Activated naive CD4-positive, alpha-beta T cell treated with anti-CD3 and anti-CD28 coated beads, Interleukin-2, amount 10 ng/mL, durations not matched to agents 7 days and 5 days (primary cell): ENCODE measurements at regions not wholly inside any gene's neighbourhood (a gene's known extent, or its start where the extent isn't known, plus 50 kb on each side); places are given as distances from the start of the nearest gene placed in this dataset.

Source experiments
- CTCF ChIA-PET: fragments of 350-600 bp; sonication (Branson Sonifier 250); formaldehyde crosslinking; loops from one replicate; lab custom pipeline; 2021; ENCODE audit warnings: antibody characterized with exemption; lab: Charles Lee
- DNase-seq: peaks from one replicate; pipeline ENCODE4 v3.0.0-alpha.2; 2020
- H3K27ac Mint-ChIP-seq: one replicate; pipeline ENCODE4 v1.8.0; 2021; ENCODE audit warnings: mild to moderate bottlenecking, moderate library complexity, mixed read lengths
- H3K27me3 Mint-ChIP-seq: one replicate; pipeline ENCODE4 v1.8.0; 2021; ENCODE audit warnings: mild to moderate bottlenecking, mixed read lengths
- H3K36me3 Mint-ChIP-seq: one replicate; pipeline ENCODE4 v1.8.0; 2021; ENCODE audit warnings: mixed read lengths
- H3K4me1 Mint-ChIP-seq: one replicate; pipeline ENCODE4 v1.8.0; 2021; ENCODE audit warnings: mixed read lengths
- H3K4me3 Mint-ChIP-seq: one replicate; pipeline ENCODE4 v1.8.0; 2021; ENCODE audit warnings: mild to moderate bottlenecking, moderate library complexity, mixed read lengths
- H3K9me3 Mint-ChIP-seq: one replicate; pipeline ENCODE4 v1.8.0; 2021; ENCODE audit warnings: mixed read lengths

GRCh38 chr21:35857095-35857494 lies 203.2 kb downstream of the SETD4 start:
- Mint-ChIP-seq H3K27me3 (peaks cover 16% of the 10 kb centered on the region), H3K4me3 (no peak overlapping the region), H3K27ac (no peak overlapping the region), H3K9me3 (no peaks in the 10 kb centered on the region), H3K4me1 (no peaks in the 10 kb centered on the region), H3K36me3 (no peaks in the 10 kb centered on the region)
- no peak for DNase-seq
- CTCF ChIA-PET = no interaction called here

GRCh38 chr21:35855484-35855883 lies 204.8 kb downstream of the SETD4 start:
- peaks cover 13% of the 10 kb centered on the region for H3K27me3 Mint-ChIP-seq

DNA sequence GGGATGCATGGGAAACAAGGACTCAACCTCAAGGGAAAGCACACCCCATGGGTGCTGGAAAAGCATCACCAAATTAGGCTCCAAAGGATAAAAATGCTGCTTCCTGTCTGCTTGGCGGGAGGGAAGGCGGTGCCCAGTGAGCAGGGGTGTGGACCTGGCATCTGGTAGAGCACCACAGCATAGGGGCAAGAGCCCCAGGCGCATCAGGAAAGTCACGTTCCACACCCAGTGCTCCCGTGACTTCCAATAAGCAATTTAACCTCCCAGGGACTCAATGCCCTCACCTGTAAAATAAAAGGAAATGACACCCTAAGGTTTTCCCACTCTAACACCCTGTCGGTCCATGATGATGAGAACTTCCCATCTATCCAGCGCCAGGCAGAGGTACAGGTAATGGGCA lies 206.0 kb downstream of the SETD4 start:
- Mint-ChIP-seq H3K27me3 (peaks cover 13% of the 10 kb centered on the region), H3K4me3 (no peak overlapping the region), H3K36me3 (no peaks in the 10 kb centered on the region), H3K27ac (no peak overlapping the region), H3K9me3 (no peaks in the 10 kb centered on the region), H3K4me1 (no peaks in the 10 kb centered on the region)
- CTCF ChIA-PET = interaction anchor here (1.4 kb wide), 1 partner anchor 15 kb away, joined by 3 read pairs; no protein-coding TSS in a partner anchor
- no peak for DNase-seq

More at GRCh38 chr21:35855484-35855883, 204.8 kb downstream of the SETD4 start:
- Mint-ChIP-seq H3K9me3 (no peaks in the 10 kb centered on the region), H3K27ac (no peak overlapping the region), H3K4me1 (no peaks in the 10 kb centered on the region), H3K36me3 (no peaks in the 10 kb centered on the region), H3K4me3 (no peak overlapping the region)
- CTCF ChIA-PET = interaction anchor here (1.4 kb wide), 1 partner anchor 16 kb away, joined by 3 read pairs; no protein-coding TSS in a partner anchor
- no peak for DNase-seq

GRCh38 chr21:35853321-35854239 lies 206.7 kb downstream of the SETD4 start:
- no peaks in the 10 kb centered on the region for H3K4me1 Mint-ChIP-seq
- CTCF ChIA-PET = interaction anchor here (1.4 kb wide), 1 partner anchor 14 kb away, joined by 3 read pairs; no protein-coding TSS in a partner anchor
- H3K9me3 Mint-ChIP-seq = no peaks in the 10 kb centered on the region
- H3K4me3 Mint-ChIP-seq = no peak overlapping the region
- peaks cover 13% of the 10 kb centered on the region for H3K27me3 Mint-ChIP-seq
- DNase-seq = no peak
- no peak overlapping the region for H3K27ac Mint-ChIP-seq
- H3K36me3 Mint-ChIP-seq = no peaks in the 10 kb centered on the region

DNA sequence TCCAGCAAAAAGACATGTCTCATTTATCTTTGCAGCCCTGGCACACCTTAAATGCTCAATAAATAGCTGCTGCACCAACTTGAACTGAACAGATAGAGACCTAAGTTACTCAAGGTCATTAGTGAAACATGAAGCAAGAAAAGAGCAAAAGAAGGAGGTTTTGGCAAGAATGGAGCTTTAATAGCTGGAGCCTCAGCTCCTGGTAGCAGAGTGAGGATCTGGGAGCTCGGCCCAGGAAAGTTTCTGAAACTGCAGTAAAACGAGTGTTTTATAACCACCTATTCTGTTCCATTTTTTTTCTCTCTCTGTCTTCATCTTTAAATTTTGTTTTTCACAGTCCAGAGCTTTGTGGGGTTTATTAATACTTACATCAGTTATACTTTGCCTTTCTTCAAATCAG lies 207.5 kb downstream of the SETD4 start:
- Mint-ChIP-seq H3K27me3 (peaks cover 13% of the 10 kb centered on the region), H3K4me1 (no peaks in the 10 kb centered on the region), H3K27ac (no peak overlapping the region), H3K4me3 (no peak overlapping the region), H3K36me3 (no peaks in the 10 kb centered on the region), H3K9me3 (no peaks in the 10 kb centered on the region)
- CTCF ChIA-PET = no interaction called here
- no peak for DNase-seq

GRCh38 chr21:35850542-35851103 lies 209.7 kb downstream of the SETD4 start:
- Mint-ChIP-seq H3K4me3 (no peak overlapping the region), H3K9me3 (no peaks in the 10 kb centered on the region), H3K27ac (no peak overlapping the region), H3K4me1 (no peaks in the 10 kb centered on the region), H3K27me3 (peaks cover 11% of the 10 kb centered on the region), H3K36me3 (no peaks in the 10 kb centered on the region)
- CTCF ChIA-PET = no interaction called here
- no peak for DNase-seq

- Mint-ChIP-seq H3K27me3 (peaks cover 11% of the 10 kb centered on the region), H3K27ac (no peak overlapping the region), H3K9me3 (no peaks in the 10 kb centered on the region), H3K4me3 (no peak overlapping the region), H3K36me3 (no peaks in the 10 kb centered on the region), H3K4me1 (no peaks in the 10 kb centered on the region)
- CTCF ChIA-PET = no interaction called here
- no peak for DNase-seq
These were observed 210.3 kb downstream of the SETD4 start for GRCh38 chr21:35850029-35850428.

DNA sequence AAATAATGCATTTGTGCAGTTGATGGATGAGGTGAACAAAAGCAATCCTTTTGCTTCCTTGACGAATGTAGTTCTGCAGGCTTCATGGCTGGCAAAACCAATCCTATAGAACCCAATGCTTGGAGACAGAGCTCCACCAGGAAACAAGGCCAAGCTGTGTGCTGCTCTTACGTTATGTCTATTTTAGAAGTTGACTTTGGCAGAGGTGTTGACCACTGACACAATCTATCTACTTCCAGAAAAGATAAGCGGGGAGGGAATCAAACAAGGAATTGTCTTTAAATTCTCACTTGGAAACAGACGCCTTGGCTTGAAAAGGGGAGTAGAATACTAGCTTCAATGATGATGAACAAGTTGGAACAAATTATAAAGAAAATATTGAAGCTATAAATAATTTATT lies 211.2 kb downstream of the SETD4 start:
- CTCF ChIA-PET = interaction anchor here (1.2 kb wide), 1 partner anchor 10 kb away, joined by 3 read pairs; no protein-coding TSS in a partner anchor
- Mint-ChIP-seq H3K4me3 (no peak overlapping the region), H3K9me3 (no peaks in the 10 kb centered on the region), H3K36me3 (no peaks in the 10 kb centered on the region), H3K27ac (no peak overlapping the region), H3K27me3 (peaks cover 11% of the 10 kb centered on the region), H3K4me1 (no peaks in the 10 kb centered on the region)
- DNase-seq = no peak

DNA sequence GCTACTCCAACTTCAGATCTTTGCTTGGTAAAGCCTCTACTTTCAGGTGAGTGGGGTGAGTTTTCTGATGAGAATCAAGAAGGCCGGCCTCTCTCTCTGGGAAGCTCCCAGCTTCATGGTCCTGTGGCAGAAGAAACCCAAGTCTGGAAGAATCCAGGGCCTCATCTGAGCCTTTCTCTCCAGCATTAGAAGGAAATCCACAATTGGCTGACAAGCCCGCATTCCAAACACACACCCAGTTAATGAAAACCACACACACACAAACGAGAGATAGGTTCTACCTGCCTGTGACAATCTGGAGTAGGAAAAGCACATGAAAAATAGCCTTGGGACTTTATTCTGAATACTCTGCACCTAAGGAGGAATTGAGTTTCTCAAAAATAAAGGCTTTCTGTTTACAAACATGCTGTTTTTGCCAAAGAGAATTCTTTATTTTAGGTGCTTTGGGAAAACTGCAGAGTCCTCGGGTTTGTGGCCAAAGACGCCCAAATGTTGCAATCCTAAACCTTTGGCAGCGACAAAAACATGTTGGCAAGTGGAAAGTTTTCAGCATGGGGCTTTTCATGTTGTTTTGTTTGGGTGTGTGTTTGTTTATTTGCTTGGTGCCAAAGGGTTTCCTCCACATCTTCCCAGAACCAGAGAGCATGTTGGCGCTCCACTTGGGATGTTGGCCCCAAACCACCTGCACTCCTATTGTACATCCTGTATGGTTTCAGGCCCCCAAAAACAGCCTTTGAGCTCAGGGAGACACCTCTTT lies 216.2 kb downstream of the SETD4 start:
- CTCF ChIA-PET = interaction anchor here (0.7 kb wide), 1 partner anchor 1150 kb away, joined by 5 read pairs; no protein-coding TSS in a partner anchor
- Mint-ChIP-seq H3K4me1 (no peaks in the 10 kb centered on the region), H3K9me3 (no peaks in the 10 kb centered on the region), H3K4me3 (no peak overlapping the region), H3K27ac (no peak overlapping the region), H3K27me3 (peaks cover 16% of the 10 kb centered on the region), H3K36me3 (no peaks in the 10 kb centered on the region)
- DNase-seq = no peak

- Mint-ChIP-seq H3K27me3 (peaks cover 11% of the 10 kb centered on the region), H3K9me3 (no peaks in the 10 kb centered on the region), H3K4me3 (no peak overlapping the region), H3K4me1 (no peaks in the 10 kb centered on the region), H3K27ac (no peak overlapping the region), H3K36me3 (no peaks in the 10 kb centered on the region)
- DNase-seq = no peak
- CTCF ChIA-PET = interaction anchor here (1.1 to 3.4 kb wide), 5 partner anchors 333 to 1149 kb away, joined by 3 to 40 read pairs (median 10); no protein-coding TSS in a partner anchor
These were observed 219.4 kb downstream of the SETD4 start for GRCh38 chr21:35840949-35841348.

DNA sequence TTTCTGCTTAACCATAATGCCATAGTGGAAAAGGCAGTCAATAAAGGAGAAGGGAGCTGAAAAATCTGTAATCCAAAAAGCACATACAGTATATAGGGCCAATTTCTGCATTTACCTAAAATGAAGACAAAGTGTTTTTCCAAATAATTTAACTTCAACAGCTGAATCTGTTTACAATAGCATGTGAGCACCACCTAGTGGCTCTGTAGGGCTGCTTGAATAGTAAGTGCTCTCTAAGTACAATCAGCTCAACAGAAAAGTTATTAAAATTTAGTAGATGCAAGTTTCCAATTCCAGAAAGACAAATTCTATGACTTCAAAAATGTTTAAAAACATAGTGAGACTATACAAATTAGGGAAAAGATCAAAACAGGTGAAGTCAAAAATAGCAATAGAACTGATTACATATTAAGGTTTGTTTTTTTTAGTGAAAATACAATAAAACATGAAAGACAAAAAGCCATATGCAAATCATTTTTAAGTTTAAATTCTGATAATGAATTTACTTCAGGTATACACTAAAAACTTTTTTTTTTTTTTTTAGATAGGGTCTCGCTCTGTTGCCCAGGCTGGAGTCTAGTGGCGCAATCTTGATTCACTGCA lies 220.0 kb downstream of the SETD4 start:
- no peaks in the 10 kb centered on the region for H3K4me1 Mint-ChIP-seq
- H3K36me3 Mint-ChIP-seq = no peaks in the 10 kb centered on the region
- H3K27me3 Mint-ChIP-seq = peaks cover 11% of the 10 kb centered on the region
- no peak overlapping the region for H3K27ac Mint-ChIP-seq
- CTCF ChIA-PET = interaction anchor here (0.7 to 3.4 kb wide), 25 partner anchors 9 to 1153 kb away, joined by 3 to 40 read pairs (median 4); no protein-coding TSS in a partner anchor
- no peak overlapping the region for H3K4me3 Mint-ChIP-seq
- DNase-seq = peak; percentile 69
- no peaks in the 10 kb centered on the region for H3K9me3 Mint-ChIP-seq

DNA sequence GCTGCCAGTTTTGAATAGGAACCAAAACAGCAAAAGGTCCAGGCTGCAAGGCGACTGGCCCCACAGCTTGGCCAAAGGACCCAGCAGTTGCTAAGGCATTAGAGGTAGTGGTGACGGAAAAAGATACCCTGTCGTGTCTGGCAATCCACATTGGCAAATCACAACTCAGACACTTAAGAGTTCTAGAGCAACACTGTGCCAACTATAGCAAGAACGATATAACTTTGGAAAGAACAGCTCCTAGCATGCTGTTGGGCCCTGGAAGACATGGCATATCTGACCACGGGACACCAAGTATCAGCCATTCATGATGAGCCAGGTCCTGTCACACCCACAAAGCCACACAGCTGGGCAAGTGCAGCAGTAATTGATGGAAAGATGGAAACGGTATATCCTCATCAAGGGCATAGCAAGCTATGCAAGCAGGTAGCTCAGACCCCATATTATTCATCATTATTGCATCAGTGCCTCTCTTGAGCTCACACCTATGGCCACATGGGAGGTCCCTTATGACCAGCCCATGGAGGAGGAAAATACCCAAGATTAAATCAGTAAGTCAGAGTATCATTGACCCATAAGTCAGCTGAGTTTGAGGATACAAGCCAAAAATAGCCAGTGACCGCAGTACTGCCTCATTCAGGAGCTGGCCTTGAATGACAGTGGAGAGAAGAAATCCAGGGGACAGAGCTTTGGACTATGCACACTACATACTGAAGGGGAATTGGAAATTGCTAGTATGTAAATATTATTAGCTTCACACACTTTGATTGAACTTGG lies 221.2 kb downstream of the SETD4 start:
- H3K27me3 Mint-ChIP-seq = peaks cover 11% of the 10 kb centered on the region
- no peak for DNase-seq
- no peaks in the 10 kb centered on the region for H3K4me1 Mint-ChIP-seq
- CTCF ChIA-PET = interaction anchor here (0.7 to 3.4 kb wide), 24 partner anchors 7 to 1152 kb away, joined by 3 to 40 read pairs (median 4); no protein-coding TSS in a partner anchor
- H3K9me3 Mint-ChIP-seq = no peaks in the 10 kb centered on the region
- no peak overlapping the region for H3K4me3 Mint-ChIP-seq
- H3K27ac Mint-ChIP-seq = no peak overlapping the region
- no peaks in the 10 kb centered on the region for H3K36me3 Mint-ChIP-seq

- Mint-ChIP-seq H3K9me3 (no peaks in the 10 kb centered on the region), H3K4me1 (no peaks in the 10 kb centered on the region), H3K27ac (no peak overlapping the region), H3K4me3 (no peak overlapping the region), H3K27me3 (peaks cover 12% of the 10 kb centered on the region), H3K36me3 (no peaks in the 10 kb centered on the region)
- DNase-seq = no peak
- CTCF ChIA-PET = interaction anchor here (1.3 to 3.4 kb wide), 3 partner anchors 266 to 1112 kb away, joined by 3 to 40 read pairs (median 4); no protein-coding TSS in a partner anchor
These were observed 222.0 kb downstream of the SETD4 start for GRCh38 chr21:35838350-35838749.
